IPS DF 4.7 (cell line): ENCODE measurements at regions not wholly inside any gene's neighbourhood (a gene's known extent, or its start where the extent isn't known, plus 50 kb on each side); places are given as distances from the start of the nearest gene placed in this dataset.

Experiments used
- DNase-seq: peaks from one replicate; pipeline ENCODE4 v3.0.0-alpha.2; 2013; ENCODE audit warnings: low spot score; ENCODE audit errors: extremely low read depth

- DNase-seq, result no peak
Observed at GRCh38 chr6:56378507-56378906, 131.1 kb upstream of the COL21A1 start.

GRCh38 chr6:56377295-56377694 is 129.9 kb upstream of the COL21A1 start:
- no peak for DNase-seq

GRCh38 chr6:56375806-56376205 is 128.4 kb upstream of the COL21A1 start:
- no peak for DNase-seq

- DNase-seq, result no peak
Observed at GRCh38 chr6:56374841-56375369, 127.5 kb upstream of the COL21A1 start.

- no peak for DNase-seq
Observed at GRCh38 chr6:56372406-56372995, 125.1 kb upstream of the COL21A1 start.

GRCh38 chr6:56370561-56371211 is 123.3 kb upstream of the COL21A1 start:
- no peak for DNase-seq

- DNase-seq, result peak; percentile 38
Observed at GRCh38 chr6:56370127-56370540, 122.8 kb upstream of the COL21A1 start.

GRCh38 chr6:56368491-56368890 is 121.1 kb upstream of the COL21A1 start:
- no peak for DNase-seq

- no peak for DNase-seq
Observed at GRCh38 chr6:56366141-56366852, 118.9 kb upstream of the COL21A1 start.

GRCh38 chr6:56364827-56365339 is 117.5 kb upstream of the COL21A1 start:
- no peak for DNase-seq

GRCh38 chr6:56364431-56364826 is 117.0 kb upstream of the COL21A1 start:
- no peak for DNase-seq

- no peak for DNase-seq
Observed at GRCh38 chr6:56363796-56364430, 116.5 kb upstream of the COL21A1 start.

- no peak for DNase-seq
Observed at GRCh38 chr6:56361812-56362211, 114.4 kb upstream of the COL21A1 start.

- peak; percentile 62 for DNase-seq
Observed at GRCh38 chr6:56359201-56359899, 112.0 kb upstream of the COL21A1 start.

GRCh38 chr6:56357616-56358373 is 110.4 kb upstream of the COL21A1 start:
- DNase-seq, result no peak

- no peak for DNase-seq
Observed at GRCh38 chr6:56356426-56356825, 109.0 kb upstream of the COL21A1 start.

GRCh38 chr6:56353860-56354259 is 106.5 kb upstream of the COL21A1 start:
- no peak for DNase-seq

- no peak for DNase-seq
Observed at GRCh38 chr6:56350628-56351260, 103.4 kb upstream of the COL21A1 start.

- DNase-seq, result no peak
Observed at GRCh38 chr6:56349194-56349593, 101.8 kb upstream of the COL21A1 start.

GRCh38 chr6:56348578-56348977 is 101.2 kb upstream of the COL21A1 start:
- DNase-seq, result no peak
